ENCODE measurements at regions not wholly inside any gene's neighbourhood (a gene's known extent, or its start where the extent isn't known, plus 50 kb on each side); places are given as distances from the start of the nearest gene placed in this dataset.

GRCh38 chr13:55090612-55091011 lies 2050.1 kb upstream of the PRR20A start:
- TF ChIP-seq CTCF (IDR thresholded peaks at IDR 0.05) (no peak), POLR2A (IDR thresholded peaks at IDR 0.05; ENCODE audit: low read depth) (no peak), POLR2AphosphoS5 (IDR thresholded peaks at IDR 0.05) (no peak), EP300 (IDR thresholded peaks at IDR 0.05) (no peak)

All from esophagus muscularis mucosa (tissue), 4 donors.